LNCaP clone FGC (cell line): ENCODE measurements at regions not wholly inside any gene's neighbourhood (a gene's known extent, or its start where the extent isn't known, plus 50 kb on each side); places are given as distances from the start of the nearest gene placed in this dataset.

ENCODE experiments used
- DNase-seq: peaks from one replicate; pipeline ENCODE4 v3.0.0-alpha.2; 2011; ENCODE audit warnings: low read depth
- H3K4me3 ChIP-seq: 2 replicates; pipeline ENCODE4 v1.5.1; 2011; ENCODE audit warnings: mild to moderate bottlenecking, low read depth, low read length, control low read depth
- TF ChIP-seq, protein P1 (sequence below): IDR thresholded peaks from 2 replicates; pipeline ENCODE4 v1.5.1; 2012; ENCODE audit warnings: mild to moderate bottlenecking; ENCODE audit not compliant: control insufficient read depth, insufficient read depth; ENCODE audit errors: extremely low read depth

GRCh38 chr2:239666053-239666854, 265.4 kb upstream of the HDAC4 start:
- no peak overlapping the region for H3K4me3 ChIP-seq
- TF ChIP-seq, protein P1, sequence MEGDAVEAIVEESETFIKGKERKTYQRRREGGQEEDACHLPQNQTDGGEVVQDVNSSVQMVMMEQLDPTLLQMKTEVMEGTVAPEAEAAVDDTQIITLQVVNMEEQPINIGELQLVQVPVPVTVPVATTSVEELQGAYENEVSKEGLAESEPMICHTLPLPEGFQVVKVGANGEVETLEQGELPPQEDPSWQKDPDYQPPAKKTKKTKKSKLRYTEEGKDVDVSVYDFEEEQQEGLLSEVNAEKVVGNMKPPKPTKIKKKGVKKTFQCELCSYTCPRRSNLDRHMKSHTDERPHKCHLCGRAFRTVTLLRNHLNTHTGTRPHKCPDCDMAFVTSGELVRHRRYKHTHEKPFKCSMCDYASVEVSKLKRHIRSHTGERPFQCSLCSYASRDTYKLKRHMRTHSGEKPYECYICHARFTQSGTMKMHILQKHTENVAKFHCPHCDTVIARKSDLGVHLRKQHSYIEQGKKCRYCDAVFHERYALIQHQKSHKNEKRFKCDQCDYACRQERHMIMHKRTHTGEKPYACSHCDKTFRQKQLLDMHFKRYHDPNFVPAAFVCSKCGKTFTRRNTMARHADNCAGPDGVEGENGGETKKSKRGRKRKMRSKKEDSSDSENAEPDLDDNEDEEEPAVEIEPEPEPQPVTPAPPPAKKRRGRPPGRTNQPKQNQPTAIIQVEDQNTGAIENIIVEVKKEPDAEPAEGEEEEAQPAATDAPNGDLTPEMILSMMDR, result no peak
- DNase-seq, result no peak

GRCh38 chr2:239664216-239664810, 263.5 kb upstream of the HDAC4 start:
- no peak for DNase-seq
- H3K4me3 ChIP-seq, result no peak overlapping the region
- TF ChIP-seq, protein P1, result no peak

GRCh38 chr2:239663364-239663924, 262.6 kb upstream of the HDAC4 start:
- no peak overlapping the region for H3K4me3 ChIP-seq
- TF ChIP-seq, protein P1, result no peak
- no peak for DNase-seq

GRCh38 chr2:239662413-239663120, 261.7 kb upstream of the HDAC4 start:
- TF ChIP-seq, protein P1, result no peak
- no peak overlapping the region for H3K4me3 ChIP-seq
- DNase-seq, result no peak

- TF ChIP-seq, protein P1, result no peak
- no peak for DNase-seq
- no peak overlapping the region for H3K4me3 ChIP-seq
These were observed 260.8 kb upstream of the HDAC4 start for GRCh38 chr2:239661334-239662312.

GRCh38 chr2:239660390-239661230, 259.8 kb upstream of the HDAC4 start:
- DNase-seq, result no peak
- TF ChIP-seq, protein P1, result no peak
- H3K4me3 ChIP-seq, result no peak overlapping the region
